ENCODE measurements at regions not wholly inside any gene's neighbourhood (a gene's known extent, or its start where the extent isn't known, plus 50 kb on each side); places are given as distances from the start of the nearest gene placed in this dataset.

DNA sequence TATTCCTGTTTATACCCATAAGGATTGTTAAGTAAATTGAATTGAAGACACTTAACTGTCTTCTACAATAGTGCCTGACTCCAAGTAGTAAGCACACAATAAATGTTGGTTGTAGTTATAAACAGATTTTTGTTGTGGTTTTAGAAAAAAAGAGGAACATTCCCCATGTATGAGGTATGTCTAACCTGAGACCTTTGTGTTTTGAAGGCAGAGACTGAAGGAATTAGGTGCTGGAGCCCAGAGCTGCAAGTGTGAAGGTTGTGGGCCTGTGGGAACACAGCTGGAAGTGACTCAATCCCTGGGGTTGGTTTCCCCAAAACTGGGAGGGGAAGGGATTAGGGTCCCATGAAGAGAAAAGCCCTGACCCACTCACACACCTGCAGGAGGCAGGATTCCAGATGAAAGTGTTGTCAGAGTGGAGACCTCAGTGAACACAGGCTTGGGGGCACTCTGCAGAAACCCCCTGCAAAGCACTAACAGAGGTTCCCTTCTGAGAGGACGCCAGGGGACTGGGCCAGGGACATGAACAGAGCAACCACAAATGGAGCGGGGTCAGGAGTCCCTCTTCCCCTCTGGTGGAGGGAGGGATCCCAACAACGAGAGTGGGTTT is 265.1 kb upstream of the KLF14 start:
- no peak for DNase-seq (ENCODE audit: low read depth)

DNA sequence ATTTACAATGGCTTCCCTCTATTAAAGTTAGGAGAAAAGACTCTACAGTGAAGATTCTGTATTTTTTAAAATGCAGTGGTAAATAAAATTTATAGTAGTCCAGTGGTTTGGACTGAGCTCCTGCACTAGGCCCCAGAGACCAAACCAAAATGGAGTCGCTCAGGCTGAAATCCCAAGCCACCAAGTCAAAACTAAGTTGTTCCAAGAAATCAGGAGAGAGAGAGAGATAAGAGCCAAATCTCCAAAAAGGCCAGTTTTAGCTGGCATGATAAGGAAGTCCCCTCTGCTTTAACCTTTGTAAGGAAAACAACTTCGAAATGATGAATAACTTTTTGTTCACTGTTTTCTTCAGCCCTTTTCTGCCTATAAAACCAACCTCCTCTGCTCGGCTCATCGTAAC is 265.9 kb upstream of the KLF14 start:
- DNase-seq (ENCODE audit: low read depth): no peak

DNA sequence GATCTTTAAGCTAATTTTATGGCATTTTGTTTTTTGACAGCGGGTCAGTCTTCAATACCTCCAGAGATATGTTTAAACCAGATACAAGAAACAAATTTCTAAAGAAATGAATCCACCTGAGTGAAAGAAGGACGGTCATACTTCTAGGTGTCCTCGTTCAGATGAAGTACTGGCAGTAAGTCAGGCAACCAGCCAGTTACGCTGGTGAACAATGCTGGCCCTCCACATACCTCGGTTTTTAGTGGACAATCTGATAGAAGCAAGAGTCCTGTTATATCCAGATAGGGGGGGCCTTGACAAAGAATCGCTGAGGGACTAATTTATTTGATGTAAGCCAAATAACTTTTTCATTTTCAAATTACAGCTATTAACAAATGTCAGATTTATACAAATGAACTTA is 266.4 kb upstream of the KLF14 start:
- no peak for DNase-seq (ENCODE audit: low read depth)

DNA sequence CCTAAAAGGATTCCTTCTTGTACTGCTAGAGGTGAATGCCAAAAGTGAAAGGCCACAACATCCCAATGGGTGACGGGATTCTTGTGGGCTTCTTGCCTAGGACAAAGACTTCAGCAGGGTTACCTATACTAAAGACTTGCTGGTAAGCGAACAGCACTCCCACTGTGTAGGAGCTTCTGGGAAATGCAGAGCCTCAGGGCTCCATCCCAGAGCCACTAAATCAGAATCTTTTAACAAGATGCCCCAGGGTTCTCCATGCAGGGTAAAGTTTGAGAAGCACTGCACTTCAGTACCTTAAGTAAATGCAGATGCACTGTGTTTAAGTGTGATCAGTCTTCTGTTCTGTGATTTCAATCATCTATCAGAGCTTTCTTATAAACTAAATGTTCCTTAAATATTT is 266.9 kb upstream of the KLF14 start:
- no peak for DNase-seq (ENCODE audit: low read depth)

DNA sequence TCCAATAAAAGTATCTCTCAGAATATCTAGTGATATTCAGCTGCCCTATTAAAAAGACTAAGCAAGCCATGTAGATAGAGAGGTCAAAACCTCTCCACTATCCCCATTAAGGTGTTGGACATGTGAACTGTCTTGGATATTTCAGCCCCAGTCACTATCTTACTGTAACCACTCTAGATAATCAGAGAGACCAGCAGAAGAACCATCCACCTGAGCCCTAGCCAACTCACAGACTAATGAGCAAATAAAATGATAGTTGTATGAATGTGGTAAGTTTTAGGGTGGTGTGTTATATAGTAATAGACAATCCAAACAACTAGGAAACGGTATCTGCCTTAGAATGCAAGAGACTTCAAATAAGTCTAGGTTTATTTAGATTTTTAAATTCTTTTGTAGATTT is 268.6 kb upstream of the KLF14 start:
- no peak for DNase-seq (ENCODE audit: low read depth)

DNA sequence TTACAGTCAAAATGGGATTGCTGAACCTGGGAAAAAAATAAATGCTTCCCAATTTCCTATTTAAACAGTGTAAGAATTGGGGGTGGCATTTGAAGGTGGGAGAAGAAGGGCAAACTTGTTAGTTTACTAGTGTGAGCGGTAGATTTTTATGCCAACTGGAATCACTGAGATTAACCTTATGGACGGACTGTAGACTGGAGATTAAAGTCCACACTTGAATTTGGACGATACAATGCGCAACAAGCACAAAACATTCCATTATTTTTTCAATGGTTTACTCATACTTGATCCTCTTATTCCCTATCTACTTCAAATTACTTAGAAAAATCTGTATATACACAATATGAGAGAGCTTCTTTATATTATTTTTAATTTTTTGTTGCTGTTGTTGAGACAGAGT is 269.6 kb upstream of the KLF14 start:
- DNase-seq (ENCODE audit: low read depth): no peak

DNA sequence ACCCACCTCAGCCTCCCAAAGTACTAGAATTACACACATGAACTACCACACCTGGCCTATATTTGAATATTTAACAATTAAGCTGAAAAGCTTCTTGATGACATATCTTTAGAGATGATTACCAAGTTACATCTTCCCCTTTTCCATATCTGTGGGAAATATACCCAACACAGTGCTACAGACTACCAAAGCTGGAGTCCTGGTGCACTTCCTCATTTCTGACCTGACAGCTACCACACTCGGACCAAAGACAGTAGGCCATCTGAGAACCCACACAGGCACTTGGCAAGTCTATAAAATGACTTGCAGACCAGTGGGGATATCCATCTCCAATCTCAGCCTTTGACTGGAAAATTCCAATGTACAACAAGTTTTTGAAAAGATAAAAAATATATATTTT is 270.4 kb upstream of the KLF14 start:
- no peak for DNase-seq (ENCODE audit: low read depth)

DNA sequence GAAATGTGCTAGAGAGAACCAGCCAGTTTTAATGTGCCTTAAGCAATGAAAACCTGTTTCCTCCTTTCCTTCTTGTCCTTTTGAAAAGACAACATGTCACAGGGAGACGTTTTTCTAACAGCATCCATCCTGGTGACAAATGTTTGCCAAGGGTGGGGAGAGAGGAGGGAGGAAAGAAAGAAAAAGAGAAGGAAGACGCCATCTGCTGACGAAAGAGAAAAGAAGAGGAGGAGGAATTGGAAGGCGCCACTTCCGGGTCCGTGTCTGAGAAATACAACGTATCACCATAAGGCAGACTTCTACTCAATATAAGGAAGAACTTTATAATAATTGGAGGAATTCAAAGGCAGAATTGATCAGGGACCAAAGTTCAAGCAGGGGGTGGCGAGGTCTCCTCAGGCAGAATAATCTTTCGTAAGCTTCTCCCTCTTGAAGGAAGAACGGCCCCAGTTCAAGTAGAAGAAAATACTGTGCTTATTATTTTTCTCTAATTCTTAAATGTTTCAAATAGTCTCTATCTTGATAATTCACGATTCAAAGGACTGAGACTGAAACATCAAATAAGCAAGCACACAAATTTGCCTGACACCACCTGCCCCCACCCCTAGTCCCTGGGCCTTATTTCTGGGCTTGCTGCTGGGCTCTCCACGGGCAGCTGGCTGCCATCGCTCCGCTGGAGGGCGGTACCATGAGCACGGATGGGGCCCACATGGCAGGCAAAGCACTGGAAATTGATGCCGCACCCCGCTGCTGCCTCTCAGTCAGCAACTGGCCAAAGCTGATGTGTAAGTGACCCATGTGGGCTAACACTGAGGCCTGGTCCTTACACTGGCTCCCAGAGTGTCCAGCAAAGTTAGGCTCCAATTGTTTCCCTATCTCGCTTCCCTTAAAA is 273.7 kb upstream of the KLF14 start:
- DNase-seq (ENCODE audit: low read depth): no peak

DNA sequence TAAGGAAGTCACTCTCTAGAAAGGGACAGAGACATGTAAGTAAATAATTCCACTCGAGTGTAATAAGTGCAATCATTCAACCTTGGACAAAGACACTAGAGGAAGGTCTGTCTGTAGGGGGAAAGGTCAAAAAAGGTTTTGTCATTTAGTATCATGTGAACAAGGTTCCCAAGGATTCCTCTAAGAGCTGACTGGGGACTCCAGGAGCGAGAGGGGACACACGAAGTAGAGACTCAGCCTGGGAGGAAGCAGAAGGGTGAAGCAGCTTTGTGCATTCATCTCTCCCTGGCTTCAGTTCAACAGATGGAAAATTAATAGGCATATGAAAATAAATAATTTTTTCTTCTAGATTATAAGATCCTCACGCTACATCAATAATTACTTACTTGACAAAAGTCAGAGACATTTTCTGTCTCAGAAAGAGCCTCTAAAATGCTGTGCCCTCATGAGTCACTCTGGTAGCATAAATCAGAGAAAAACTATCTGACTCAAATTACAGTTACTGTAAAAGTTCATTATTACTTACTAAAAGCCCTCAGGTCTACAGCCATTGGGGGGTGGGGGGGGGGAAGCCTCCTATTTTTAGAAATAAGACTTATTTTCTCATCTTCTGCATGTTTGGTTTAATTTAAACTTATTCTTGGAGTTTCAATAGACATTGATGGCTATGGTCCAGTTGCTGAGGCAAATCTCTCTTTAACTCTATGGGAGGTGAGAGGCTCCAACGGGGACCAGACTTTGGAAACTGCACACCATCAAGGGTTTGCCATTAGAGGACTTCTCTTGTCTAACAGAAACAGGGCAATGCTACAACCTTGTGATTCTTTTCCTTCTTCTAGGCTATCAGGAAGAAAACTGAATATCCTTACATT is 275.1 kb upstream of the KLF14 start:
- DNase-seq (ENCODE audit: low read depth): no peak

DNA sequence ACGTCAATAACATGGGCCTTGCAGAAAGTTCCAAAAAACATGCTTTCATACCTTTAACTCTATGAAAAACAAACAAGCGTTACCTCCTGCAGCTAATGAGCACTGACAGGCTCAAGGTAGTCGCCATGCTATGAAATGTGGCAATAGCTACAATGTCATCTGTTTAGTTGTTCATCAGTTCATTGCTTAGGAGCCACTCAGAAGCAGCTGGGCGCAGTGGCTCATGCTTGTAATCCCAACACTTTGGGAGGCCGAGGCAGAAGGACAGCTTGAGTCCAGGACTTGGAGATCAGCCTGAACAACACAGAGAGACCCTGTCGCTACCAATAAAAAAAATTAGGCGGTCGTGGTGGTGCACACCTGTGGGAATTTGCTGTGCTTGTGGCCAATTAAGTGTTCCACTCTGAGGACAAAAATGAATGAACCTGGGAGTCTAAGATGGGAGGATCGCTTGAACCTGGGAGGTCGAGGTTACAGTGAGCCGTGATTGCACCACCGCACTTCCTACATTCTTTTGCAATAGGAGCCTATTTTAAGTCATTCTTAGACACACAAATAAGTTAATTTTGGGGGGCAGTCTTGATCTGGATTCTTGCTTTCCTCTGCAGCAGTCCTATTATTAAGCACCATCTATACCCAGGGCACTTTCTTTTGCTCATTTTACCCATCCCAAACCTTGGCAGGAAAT is 276.2 kb upstream of the KLF14 start:
- no peak for DNase-seq (ENCODE audit: low read depth)

DNA sequence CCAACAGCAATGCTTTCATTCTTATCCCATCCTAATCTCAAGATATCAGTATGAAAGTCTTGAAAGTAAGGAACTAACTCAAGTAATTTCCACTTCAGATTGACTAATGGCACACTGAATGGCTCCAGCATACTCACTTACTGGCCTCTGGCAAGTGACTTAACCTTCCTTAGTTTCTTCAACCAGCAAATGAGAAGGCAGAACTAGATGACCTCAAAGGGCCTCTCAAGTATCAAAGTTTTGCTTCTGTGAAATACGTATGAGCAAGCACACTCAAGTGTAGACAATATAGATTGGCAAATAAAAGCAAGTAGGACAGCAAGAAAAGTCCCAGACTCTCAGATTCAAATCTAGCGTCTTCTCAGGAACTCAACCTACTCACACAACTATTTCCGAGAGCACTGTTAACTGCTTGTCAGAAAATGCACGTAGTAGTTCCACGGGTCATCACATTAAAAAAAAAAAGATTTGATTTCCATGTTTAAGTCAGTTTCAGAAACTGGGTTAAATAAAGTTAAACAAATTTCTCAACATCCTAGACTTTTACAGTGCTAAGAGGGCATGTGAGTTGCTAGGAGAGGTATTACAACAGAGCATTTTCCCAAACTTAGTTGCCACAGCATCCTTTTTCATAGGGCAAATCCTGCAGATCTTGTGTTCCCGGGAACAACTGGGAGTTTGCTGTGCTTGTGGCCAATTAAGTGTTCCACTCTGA is 276.9 kb upstream of the KLF14 start:
- DNase-seq (ENCODE audit: low read depth): no peak

DNA sequence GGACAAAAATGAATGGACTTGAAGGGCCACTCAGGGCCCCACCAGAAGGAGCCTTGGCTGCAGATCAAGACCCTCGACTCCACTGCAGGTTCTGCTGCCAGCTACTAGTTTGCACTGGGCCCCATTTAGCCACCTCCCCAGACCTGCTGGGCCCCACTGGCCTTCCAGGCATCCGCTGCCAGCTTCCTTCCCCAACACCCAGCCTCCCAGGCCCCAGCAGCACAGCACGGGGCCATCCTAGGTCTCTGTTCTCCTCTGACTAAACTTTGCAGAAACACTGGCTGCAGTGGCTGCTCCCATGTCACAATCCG is 277.4 kb upstream of the KLF14 start:
- no peak for DNase-seq (ENCODE audit: low read depth)

DNA sequence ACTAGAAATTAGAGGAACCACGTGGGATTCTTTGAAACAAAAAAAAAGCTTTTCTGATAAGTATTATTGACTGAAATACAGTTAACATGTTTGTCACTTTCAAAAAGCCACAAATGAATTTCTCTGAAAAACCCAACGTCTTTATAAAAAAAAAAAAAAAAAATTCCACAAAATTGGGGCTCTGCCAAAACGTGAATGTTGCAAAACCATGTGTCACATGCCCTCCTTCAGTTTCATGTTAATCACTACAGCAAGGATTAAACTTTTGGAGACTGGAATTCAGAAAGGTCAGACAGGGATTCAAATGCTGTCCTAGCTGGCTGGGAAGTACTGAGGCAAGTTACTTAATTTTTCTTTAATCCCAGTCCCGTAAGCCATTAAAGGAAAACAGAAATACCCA is 278.0 kb upstream of the KLF14 start:
- no peak for DNase-seq (ENCODE audit: low read depth)

DNA sequence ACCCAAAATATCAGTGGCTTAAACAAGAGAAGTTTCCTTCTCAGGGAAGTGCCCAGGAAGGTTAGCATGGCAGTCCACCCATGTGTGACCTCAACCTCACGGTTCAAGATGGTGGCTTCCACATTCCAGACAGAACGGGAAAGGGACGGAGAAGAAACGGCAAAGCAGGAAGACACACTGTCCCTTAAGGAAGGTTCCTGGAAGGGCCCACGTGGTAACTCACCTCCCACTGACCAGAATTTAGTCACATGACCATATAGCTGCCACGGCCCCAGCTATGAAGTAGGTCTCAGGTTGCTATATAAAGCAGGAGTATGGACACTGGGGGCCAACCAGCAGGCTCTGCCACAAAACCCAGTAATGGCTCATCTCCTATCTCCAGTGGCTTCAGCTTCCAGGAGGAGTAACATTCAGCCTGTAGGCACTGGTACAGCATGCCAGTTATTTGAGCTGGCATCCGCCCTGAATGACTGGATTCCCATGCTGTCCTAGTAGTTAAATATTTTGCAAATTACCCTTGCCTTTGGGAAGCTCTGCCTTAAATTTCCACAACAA is 278.5 kb upstream of the KLF14 start:
- DNase-seq (ENCODE audit: low read depth): no peak

DNA sequence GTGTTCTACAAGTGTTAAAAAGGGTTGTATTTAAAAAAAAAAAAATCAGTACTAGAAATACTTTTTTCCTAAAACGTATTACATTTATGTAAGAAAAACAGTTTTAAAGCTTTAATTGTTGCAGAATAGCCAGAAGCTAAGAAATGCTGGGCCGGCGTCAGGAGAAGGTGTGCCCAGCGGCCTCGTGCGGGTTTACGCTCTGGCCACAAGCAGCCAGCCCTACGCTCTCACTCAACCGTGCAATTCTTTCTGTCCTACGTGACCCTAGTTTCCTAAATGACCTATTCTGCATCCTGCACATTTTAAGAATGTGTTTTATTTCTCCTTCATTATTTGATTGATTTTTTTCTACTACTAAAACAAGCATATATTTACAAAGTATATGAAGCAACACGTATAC is 279.7 kb upstream of the KLF14 start:
- no peak for DNase-seq (ENCODE audit: low read depth)

DNA sequence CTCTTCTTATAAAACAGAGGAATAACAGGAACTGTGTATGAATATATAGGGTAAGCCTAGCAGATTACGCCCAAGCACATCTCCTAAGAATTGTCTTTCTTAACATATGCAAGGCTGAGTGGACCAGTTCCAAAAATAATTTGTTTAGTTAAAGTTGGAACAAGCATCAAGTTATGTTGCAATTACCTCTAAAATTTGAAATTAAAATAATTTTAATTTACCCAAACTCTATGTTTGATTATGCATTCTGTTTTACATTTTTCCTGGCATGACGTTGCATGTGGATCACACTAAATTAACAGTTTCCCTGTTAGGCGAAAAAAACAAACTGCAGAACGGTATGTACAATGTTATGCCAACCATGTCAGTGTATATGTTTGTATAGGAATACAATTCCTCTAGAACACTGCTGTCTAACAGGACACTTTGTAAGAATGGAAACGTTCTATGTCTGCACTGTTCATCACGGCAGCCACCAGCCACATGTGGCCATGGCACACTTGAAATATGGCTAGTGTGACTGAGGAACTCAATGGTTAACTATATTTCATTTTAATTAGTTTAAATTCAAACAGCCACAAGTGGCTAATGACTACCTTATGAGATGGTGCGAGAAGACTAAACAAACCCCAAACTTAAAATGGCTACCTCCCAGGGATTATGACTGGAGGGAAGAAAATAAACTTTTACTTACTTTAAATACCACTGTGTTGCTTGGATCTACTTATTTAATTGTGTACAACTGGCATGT is 281.1 kb upstream of the KLF14 start:
- no peak for DNase-seq (ENCODE audit: low read depth)

DNA sequence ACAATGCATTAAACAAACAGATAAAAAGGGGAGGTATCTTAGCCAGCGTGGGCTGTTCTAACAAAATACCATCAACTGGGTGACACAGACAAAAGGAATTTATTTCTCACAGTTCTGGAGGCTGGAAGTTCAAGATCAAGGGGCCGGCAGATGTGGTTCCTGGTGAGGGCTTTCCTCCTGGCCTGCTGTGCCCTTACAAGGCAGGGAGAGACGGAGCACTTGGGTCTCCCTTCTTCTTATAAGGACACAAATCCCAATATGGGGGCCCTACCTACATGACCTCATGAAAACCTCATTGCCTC is 281.6 kb upstream of the KLF14 start:
- DNase-seq (ENCODE audit: low read depth): no peak

DNA sequence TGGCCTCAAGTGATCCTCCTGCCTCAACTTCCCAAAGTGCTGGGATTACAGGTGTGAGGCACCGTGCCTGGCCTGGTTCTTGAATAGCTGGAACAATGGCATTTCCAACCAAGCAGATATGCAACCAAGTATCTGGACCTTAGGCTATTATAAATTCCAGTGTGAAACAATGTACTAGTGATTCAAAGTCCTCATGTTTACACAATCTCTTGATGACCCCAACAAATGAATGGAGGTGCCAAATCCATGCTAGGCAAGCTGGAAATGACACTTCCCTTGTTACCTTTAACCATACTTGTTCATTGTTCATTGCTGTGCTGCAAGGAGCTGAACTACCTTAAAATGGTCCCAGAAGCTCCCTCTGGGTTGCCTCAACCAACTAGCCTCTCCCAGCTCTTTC is 282.2 kb upstream of the KLF14 start:
- DNase-seq (ENCODE audit: low read depth): no peak

DNA sequence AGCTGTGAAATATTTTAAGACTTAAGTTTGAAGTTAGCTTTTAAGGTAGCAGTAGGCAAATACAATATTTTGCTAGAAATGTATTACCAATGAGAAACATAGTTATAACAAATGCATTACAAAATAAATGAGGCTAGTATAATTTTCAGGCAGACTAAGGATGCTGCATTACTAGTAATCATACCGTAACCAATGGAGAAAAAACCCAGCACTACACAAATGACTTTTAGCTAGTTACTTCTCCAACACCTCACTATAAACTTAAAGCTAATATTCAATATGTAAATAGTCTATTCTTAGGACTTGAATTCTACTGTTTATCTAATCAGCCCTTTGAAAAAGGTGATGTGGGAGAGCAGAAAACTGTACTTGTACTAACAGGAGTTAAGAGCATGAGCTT is 285.3 kb upstream of the KLF14 start:
- no peak for DNase-seq (ENCODE audit: low read depth)

DNA sequence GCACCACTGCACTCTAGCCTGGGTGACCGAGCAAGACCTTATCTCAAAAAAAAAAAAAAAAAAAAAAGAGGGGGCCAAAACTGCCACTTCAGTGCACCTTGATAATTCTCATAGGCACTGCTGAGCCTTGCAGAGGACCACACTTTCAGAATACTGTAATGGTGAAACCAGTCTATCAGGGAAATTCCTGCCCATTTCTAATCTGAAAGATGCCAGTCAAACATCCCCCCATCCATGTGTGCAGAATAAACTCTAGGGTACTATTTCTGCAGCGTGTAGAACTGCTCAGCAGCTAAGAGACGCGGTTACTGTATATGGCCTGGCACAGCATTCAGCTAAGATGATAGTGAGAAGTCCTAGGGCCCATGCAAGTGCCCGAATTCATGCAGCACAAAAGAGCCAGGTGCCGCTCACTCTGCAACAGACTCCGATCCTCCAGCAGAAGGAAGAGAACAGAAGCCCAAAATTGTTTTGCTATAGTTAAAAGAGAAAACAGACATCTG is 286.8 kb upstream of the KLF14 start:
- no peak for DNase-seq (ENCODE audit: low read depth)

DNA sequence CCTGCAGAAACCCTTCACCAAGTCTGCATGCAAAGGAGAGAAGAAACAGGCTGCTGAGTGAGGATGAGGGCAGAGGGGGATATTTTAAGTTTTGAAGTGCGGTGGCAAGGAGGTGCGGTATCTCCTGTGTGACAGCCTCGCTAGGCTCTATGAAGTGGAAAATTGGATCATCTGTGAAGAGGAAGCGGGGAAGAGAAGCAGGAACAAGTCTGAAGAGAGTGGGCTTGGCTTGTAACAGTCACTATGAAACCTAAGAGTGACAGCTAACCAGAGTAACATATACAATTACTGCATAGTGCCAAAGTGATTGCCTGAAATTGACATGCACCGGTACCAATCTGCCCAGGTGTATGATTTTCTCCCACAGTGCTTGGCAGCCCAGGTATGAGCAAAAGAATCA is 287.5 kb upstream of the KLF14 start:
- no peak for DNase-seq (ENCODE audit: low read depth)

Measured in stimulated activated CD8-positive, alpha-beta memory T cell treated with anti-CD3 and anti-CD28 coated beads, Interleukin-7, amount 100 ng/mL, for 24 hours (primary cell).